GM12891 (cell line): ENCODE measurements at regions not wholly inside any gene's neighbourhood (a gene's known extent, or its start where the extent isn't known, plus 50 kb on each side); places are given as distances from the start of the nearest gene placed in this dataset.
"Not testable (repeated sequence)": the region's sequence is repeated elsewhere in the genome, so short reads cannot be mapped to it uniquely, and the experiment has no call there.

Source experiments
- DNase-seq: peaks from one replicate; pipeline ENCODE4 v3.0.0; 2011; ENCODE audit warnings: low spot score; ENCODE audit not compliant: insufficient read length
- FAIRE-seq: peaks from 2 replicates; lab custom pipeline; 2011; peaks lifted over from hg19 to GRCh38; lab: Jason Lieb, UNC

- peak; percentile 77 for FAIRE-seq
- DNase-seq = not testable (repeated sequence)
These were observed 56.7 kb upstream of the GOLGA8R start for GRCh38 chr15:30470601-30471365.

DNA sequence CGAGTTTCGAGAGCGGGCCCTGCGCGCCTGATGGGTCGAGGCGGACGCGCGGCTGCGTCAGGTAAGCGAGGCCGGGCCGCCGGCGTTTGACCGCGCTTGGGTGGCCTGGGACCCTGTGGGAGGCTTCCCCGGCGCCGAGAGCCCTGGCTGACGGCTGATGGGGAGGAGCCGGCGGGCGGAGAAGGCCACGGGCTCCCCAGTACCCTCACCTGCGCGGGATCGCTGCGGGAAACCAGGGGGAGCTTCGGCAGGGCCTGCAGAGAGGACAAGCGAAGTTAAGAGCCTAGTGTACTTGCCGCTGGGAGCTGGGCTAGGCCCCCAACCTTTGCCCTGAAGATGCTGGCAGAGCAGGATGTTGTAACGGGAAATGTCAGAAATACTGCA, 57.3 kb upstream of the GOLGA8R start:
- not testable (repeated sequence) for DNase-seq, FAIRE-seq

- not testable (repeated sequence) for FAIRE-seq
These were observed 57.9 kb upstream of the GOLGA8R start for GRCh38 chr15:30471817-30472551.

GRCh38 chr15:30484887-30485286, 67.0 kb upstream of the GOLGA8Q start:
- not testable (repeated sequence) for FAIRE-seq, DNase-seq

More at GRCh38 chr15:30471817-30472551, 57.9 kb upstream of the GOLGA8R start:
- not testable (repeated sequence) for DNase-seq

DNA sequence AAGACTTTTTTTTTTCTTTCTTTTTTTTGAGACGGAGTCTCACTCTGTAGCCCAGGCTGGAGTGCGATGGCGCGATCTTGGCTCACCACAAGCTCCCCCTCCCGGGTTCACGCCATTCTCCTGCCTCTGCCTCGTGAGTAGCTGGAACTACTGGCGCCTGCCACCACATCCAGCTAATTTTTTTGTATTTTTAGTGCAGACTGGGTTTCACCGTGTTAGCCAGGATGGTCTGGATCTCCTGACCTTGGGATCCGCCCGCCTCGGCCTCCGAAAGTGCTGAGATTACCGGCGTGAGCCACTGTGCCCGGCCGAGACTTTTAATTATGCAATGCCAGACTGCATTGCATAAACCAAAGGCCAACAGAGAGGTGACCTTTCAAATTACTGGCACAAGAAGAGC, 62.6 kb upstream of the GOLGA8Q start:
- not testable (repeated sequence) for FAIRE-seq, DNase-seq

DNA sequence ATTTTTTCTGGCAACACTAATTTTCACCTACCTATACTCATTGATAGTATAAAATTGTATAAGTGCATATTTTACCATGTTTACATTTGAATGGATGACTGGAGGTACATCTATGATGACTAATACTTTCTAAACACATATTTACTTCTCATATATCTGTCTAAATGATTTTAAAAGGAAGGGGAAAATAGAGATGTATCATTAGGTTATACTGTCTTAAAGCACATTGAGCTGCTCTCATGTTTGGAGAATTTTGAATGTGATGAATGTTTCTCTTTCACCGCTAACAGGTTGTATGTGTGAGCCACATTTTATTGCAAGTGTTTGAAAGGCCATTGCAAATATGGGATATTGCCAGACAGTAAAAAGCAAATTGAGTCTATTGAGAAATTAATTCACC, 61.5 kb upstream of the GOLGA8Q start:
- DNase-seq, FAIRE-seq: not testable (repeated sequence)

GRCh38 chr15:30493947-30494346, 57.9 kb upstream of the GOLGA8Q start:
- not testable (repeated sequence) for FAIRE-seq, DNase-seq

- not testable (repeated sequence) for DNase-seq, FAIRE-seq
These were observed 54.6 kb upstream of the GOLGA8Q start for GRCh38 chr15:30497275-30497674.

- not testable (repeated sequence) for FAIRE-seq, DNase-seq
These were observed 52.6 kb upstream of the GOLGA8Q start for GRCh38 chr15:30499233-30499632.

- FAIRE-seq, DNase-seq: not testable (repeated sequence)
These were observed 51.3 kb upstream of the GOLGA8Q start for GRCh38 chr15:30500511-30500910.
